Hepatocyte (in vitro differentiated cells): ENCODE measurements at regions not wholly inside any gene's neighbourhood (a gene's known extent, or its start where the extent isn't known, plus 50 kb on each side); places are given as distances from the start of the nearest gene placed in this dataset.

ENCODE experiments used
- CTCF ChIP-seq: fragments of 200-600 bp; sonication (generic); IDR thresholded peaks from 2 replicates; pipeline ENCODE4 v1.5.1; 2016; ENCODE audit warnings: antibody characterized with exemption, mild to moderate bottlenecking; ENCODE audit not compliant: poor library complexity
- EZH2 ChIP-seq: fragments of 200-600 bp; sonication (generic); IDR thresholded peaks from 2 replicates; pipeline ENCODE4 v1.6.1; 2016; ENCODE audit warnings: antibody characterized with exemption, mild to moderate bottlenecking, borderline replicate concordance
- EZH2phosphoT487 ChIP-seq: fragments of 200-600 bp; sonication (generic); IDR thresholded peaks from one replicate; pipeline ENCODE4 v1.6.1; 2018; ENCODE audit warnings: antibody characterized with exemption, mild to moderate bottlenecking, low read depth, moderate library complexity; ENCODE audit not compliant: unreplicated experiment, severe bottlenecking

GRCh38 chr3:147640781-147641180 lies 231.6 kb downstream of the ZIC1 start:
- TF ChIP-seq CTCF (no peak), EZH2 (no peak), EZH2phosphoT487 (no peak)
